ENCODE measurements at regions not wholly inside any gene's neighbourhood (a gene's known extent, or its start where the extent isn't known, plus 50 kb on each side); places are given as distances from the start of the nearest gene placed in this dataset.
A peak's percentile ranks its signal among the peaks of the same experiment; 100 is the strongest.

DNA sequence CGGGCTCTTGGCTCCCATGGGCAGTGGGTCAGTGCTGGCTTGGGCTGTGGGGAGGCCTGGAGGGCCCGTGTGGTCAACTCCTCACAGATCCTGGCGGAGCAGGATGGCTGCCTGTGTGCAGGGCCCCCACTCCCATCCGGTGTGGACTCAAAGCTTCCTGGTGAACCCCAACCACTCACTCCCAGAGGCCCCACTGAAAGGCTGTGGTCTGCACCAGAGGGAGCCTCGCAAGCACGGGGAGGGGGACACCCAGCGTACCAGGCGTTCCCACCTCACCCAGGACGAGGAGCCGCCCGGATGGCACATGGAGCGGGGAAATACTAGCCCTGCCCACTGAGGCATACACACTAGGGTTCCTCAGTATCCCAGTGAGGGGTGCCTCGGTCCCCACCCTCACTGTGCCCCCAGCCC, 75.4 kb upstream of the ACTRT2 start:
- Histone ChIP-seq H2AFZ (ENCODE audit: low read length) (no peak overlapping the region), H3F3A (ENCODE audit: low read length, unreplicated experiment) (no peaks in the 10 kb centered on the region), H3K4me3 (ENCODE audit: low read length) (no peak overlapping the region), H3K27me3 (ENCODE audit: low read length) (peaks cover 94% of the 10 kb centered on the region), H3K4me2 (ENCODE audit: low read length) (no peak overlapping the region), H3K9me2 (replicated peaks; ENCODE audit: low read length) (no peaks in the 10 kb centered on the region), H4K20me1 (ENCODE audit: low read length) (peaks cover 5% of the 10 kb centered on the region; the same call in 1 of the 2 replicates), H3K79me2 (ENCODE audit: low read length) (no peaks in the 10 kb centered on the region), H3K9me3 (ENCODE audit: low read length) (no peaks in the 10 kb centered on the region), H3K36me3 (ENCODE audit: low read depth, low read length) (no peaks in the 10 kb centered on the region), H3K27ac (ENCODE audit: low read length) (no peak overlapping the region), H3K9ac (ENCODE audit: low read length) (no peak overlapping the region), H3K4me1 (ENCODE audit: insufficient read depth, low read length) (no peaks in the 10 kb centered on the region)
- no peak for DNase-seq
- CTCF ChIA-PET: no interaction called here
- BruUV-seq (replicated peaks): no TSS peak
- intact Hi-C loops (cut with micrococcal nuclease): no loop called here
- no peak for TF ChIP-seq EZH2phosphoT487 (IDR thresholded peaks at IDR 0.05; ENCODE audit: borderline replicate concordance, low read length)
- TF ChIP-seq, protein P1, sequence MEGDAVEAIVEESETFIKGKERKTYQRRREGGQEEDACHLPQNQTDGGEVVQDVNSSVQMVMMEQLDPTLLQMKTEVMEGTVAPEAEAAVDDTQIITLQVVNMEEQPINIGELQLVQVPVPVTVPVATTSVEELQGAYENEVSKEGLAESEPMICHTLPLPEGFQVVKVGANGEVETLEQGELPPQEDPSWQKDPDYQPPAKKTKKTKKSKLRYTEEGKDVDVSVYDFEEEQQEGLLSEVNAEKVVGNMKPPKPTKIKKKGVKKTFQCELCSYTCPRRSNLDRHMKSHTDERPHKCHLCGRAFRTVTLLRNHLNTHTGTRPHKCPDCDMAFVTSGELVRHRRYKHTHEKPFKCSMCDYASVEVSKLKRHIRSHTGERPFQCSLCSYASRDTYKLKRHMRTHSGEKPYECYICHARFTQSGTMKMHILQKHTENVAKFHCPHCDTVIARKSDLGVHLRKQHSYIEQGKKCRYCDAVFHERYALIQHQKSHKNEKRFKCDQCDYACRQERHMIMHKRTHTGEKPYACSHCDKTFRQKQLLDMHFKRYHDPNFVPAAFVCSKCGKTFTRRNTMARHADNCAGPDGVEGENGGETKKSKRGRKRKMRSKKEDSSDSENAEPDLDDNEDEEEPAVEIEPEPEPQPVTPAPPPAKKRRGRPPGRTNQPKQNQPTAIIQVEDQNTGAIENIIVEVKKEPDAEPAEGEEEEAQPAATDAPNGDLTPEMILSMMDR (conservative IDR thresholded peaks at IDR 0.05; ENCODE audit: low read depth, low read length): no peak
- no peak for TF ChIP-seq EZH2 (IDR thresholded peaks at IDR 0.05; ENCODE audit: low read length, unreplicated experiment)
- no peak for ATAC-seq
- POLR2A ChIA-PET (ENCODE audit: unreplicated experiment): no interaction called here

DNA sequence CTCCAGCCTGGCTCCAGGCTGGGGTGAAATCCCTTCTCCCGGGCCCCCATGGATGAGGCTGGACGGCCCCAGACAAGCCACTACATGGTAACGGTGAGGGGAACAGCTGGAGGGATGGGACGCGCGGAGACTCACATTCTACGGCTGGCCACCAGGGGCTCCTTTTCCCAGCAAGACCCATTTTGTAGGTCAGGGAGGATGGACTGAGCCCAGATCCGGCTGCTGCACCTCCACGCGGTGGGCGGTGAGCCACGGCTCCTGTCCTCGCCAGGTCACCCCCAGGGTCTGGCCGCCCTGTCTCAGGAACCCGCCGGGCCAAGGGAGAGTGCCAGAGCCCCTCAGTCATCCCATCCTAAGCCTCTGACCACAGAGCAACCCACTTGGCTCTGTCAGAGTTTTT, 75.0 kb upstream of the ACTRT2 start:
- Histone ChIP-seq H3F3A (ENCODE audit: low read length, unreplicated experiment) (no peaks in the 10 kb centered on the region), H3K4me3 (ENCODE audit: low read length) (no peak overlapping the region), H4K20me1 (ENCODE audit: low read length) (peaks cover 5% of the 10 kb centered on the region; the same call in 1 of the 2 replicates), H3K36me3 (ENCODE audit: low read depth, low read length) (no peaks in the 10 kb centered on the region), H3K27ac (ENCODE audit: low read length) (no peak overlapping the region), H2AFZ (ENCODE audit: low read length) (no peak overlapping the region), H3K79me2 (ENCODE audit: low read length) (no peaks in the 10 kb centered on the region), H3K9me2 (replicated peaks; ENCODE audit: low read length) (no peaks in the 10 kb centered on the region), H3K4me1 (ENCODE audit: insufficient read depth, low read length) (no peaks in the 10 kb centered on the region), H3K27me3 (ENCODE audit: low read length) (peaks cover 94% of the 10 kb centered on the region), H3K9ac (ENCODE audit: low read length) (no peak overlapping the region), H3K9me3 (ENCODE audit: low read length) (no peaks in the 10 kb centered on the region), H3K4me2 (ENCODE audit: low read length) (no peak overlapping the region)
- no TSS peak for BruUV-seq (replicated peaks)
- ChIA-PET CTCF (no interaction called here), POLR2A (ENCODE audit: unreplicated experiment) (no interaction called here)
- intact Hi-C loops (cut with micrococcal nuclease): no loop called here
- ATAC-seq (peak; percentile 46; the same call in 1 of the 2 replicates), DNase-seq (no peak)
- TF ChIP-seq, protein P1 (conservative IDR thresholded peaks at IDR 0.05; ENCODE audit: low read depth, low read length): peak; percentile 47; the same call in 1 of the 2 replicates
- no peak for TF ChIP-seq EZH2 (IDR thresholded peaks at IDR 0.05; ENCODE audit: low read length, unreplicated experiment)

DNA sequence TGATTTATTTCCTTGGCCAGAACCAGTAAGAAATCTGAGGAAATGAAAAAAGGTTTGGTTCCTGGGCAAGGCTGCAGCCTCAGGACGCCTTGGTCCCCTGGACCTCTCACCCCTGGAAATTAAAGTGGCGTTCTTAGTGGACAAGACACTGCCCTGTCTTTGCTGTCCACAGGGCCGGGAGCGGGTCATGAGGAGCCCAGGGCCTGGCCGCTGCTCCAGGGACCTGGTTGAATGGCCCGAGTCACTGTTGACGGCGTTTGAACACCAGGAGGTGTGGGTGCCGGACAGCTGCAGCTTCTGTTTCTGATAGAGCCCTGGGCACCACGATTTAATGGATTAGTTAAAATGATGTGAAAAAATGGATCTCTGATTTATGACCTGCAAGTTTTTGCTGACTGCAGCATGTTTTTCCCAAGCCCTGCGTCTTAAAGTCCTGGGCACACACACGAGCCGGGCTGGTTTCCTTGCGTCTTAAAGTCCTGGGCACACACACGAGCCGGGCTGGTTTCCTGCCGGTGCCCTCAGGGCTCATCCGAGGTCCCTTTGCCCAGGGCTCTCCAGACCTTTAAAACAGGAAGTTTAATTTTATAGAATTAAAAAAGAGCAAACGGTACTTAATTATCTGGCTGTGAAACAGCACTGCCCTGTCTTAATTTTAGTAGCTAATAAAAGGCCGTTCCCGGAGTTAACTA, 74.1 kb upstream of the ACTRT2 start:
- no peaks in the 10 kb centered on the region for H3K36me3 ChIP-seq (ENCODE audit: low read depth, low read length)
- no peak overlapping the region for H3K4me3 ChIP-seq (ENCODE audit: low read length)
- DNase-seq: no peak
- ChIA-PET POLR2A (ENCODE audit: unreplicated experiment) (no interaction called here), CTCF (interaction anchor here (0.7 kb wide), 1 partner anchor 272 kb away, joined by 3 read pairs; no protein-coding TSS in a partner anchor)
- no peaks in the 10 kb centered on the region for H3K79me2 ChIP-seq (ENCODE audit: low read length)
- TF ChIP-seq, protein P1 (conservative IDR thresholded peaks at IDR 0.05; ENCODE audit: low read depth, low read length): no peak
- TF ChIP-seq EZH2phosphoT487 (IDR thresholded peaks at IDR 0.05; ENCODE audit: borderline replicate concordance, low read length) (peak; percentile 58; the same call in 1 of the 2 replicates), EZH2 (IDR thresholded peaks at IDR 0.05; ENCODE audit: low read length, unreplicated experiment) (peak; percentile 85)
- no peak overlapping the region for H3K27ac ChIP-seq (ENCODE audit: low read length)
- intact Hi-C loops (cut with micrococcal nuclease): no loop called here
- BruUV-seq (replicated peaks): no TSS peak
- H3K4me1 ChIP-seq (ENCODE audit: insufficient read depth, low read length): no peaks in the 10 kb centered on the region
- peaks cover 96% of the 10 kb centered on the region for H3K27me3 ChIP-seq (ENCODE audit: low read length)
- H3K9me2 ChIP-seq (replicated peaks; ENCODE audit: low read length): no peaks in the 10 kb centered on the region
- no peak overlapping the region for H2AFZ ChIP-seq (ENCODE audit: low read length)
- H3F3A ChIP-seq (ENCODE audit: low read length, unreplicated experiment): no peaks in the 10 kb centered on the region
- no peak overlapping the region for H3K4me2 ChIP-seq (ENCODE audit: low read length)
- H3K9ac ChIP-seq (ENCODE audit: low read length): no peak overlapping the region
- H4K20me1 ChIP-seq (ENCODE audit: low read length): peaks cover 5% of the 10 kb centered on the region; the same call in 1 of the 2 replicates
- no peak for ATAC-seq
- H3K9me3 ChIP-seq (ENCODE audit: low read length): no peaks in the 10 kb centered on the region

Measured in PC-3 (cell line).